Left renal cortex interstitium (tissue), 4 donors: ENCODE measurements at regions not wholly inside any gene's neighbourhood (a gene's known extent, or its start where the extent isn't known, plus 50 kb on each side); places are given as distances from the start of the nearest gene placed in this dataset.
A peak's percentile ranks its signal among the peaks of the same experiment; 100 is the strongest.

Source experiments
- DNase-seq, 4 donors: peaks; one replicate each; pipeline ENCODE4 v3.0.0-alpha.2; 2013; ENCODE audit warnings: low read depth in 4 of 4, low spot score in 2 of 4, missing footprints in 1 of 4

GRCh38 chr13:30359991-30360390, 52.6 kb upstream of the KATNAL1 start:
- DNase-seq = no peak

DNA sequence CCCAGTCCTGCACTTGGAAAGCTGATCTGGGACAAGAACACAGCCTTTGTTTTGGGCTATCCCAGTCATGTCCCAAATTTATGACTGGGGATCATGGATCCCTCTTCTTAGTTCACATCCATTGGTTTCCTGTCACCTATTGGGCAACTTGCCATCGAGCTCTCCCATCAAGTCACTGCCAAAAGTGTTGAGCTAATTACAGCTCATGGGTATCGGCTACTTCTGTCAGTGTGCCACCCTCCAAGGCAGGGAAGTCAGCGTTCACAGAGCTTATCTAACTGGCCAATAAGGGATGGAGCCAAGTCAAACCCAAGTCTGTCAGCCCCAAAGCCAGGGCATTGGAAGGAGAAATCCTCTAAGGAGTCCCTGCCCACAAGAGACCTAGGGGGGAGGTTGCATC, 53.2 kb upstream of the KATNAL1 start:
- no peak for DNase-seq

DNA sequence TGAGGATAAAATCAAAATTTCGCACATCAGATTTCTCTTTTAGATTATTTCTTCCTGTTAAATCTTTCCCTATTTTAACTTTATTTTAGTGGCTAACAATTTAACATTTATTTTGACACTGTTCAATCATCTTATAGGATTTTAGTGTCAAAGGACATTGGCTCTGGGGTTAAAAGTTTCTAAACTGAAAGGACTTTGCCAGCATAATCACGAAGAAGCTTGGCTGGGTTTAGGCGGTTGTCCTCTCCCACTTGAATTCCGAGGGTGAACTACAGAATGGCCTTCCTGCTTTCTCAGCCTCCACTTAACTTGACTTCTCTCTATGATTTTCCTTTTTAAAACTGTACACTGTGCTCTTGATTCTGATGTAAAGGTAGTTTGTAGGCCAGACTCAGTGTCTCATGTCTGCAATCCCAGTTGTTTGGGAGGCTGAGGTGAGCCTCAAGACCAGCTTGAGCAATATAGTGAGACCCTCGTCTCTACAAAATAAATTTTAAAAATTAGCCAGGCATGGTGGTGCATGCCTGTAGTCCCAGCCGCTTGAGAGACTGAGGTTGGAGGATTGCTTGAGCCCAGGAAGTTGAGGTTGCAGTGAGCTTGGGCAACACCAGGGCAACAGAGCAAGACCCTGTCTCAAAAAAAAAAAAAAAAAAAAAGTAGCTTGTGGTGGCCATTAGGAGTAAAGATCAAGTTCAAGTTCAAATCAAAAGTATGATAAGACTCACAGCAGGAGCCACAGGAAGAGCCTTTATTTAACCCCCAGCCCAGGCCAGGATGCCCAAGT, 54.8 kb upstream of the KATNAL1 start:
- DNase-seq = no peak

- no peak for DNase-seq
Measured at GRCh38 chr13:30362869-30363268, 55.5 kb upstream of the KATNAL1 start.

- no peak for DNase-seq
Measured at GRCh38 chr13:30363725-30364124, 56.4 kb upstream of the KATNAL1 start.

DNA sequence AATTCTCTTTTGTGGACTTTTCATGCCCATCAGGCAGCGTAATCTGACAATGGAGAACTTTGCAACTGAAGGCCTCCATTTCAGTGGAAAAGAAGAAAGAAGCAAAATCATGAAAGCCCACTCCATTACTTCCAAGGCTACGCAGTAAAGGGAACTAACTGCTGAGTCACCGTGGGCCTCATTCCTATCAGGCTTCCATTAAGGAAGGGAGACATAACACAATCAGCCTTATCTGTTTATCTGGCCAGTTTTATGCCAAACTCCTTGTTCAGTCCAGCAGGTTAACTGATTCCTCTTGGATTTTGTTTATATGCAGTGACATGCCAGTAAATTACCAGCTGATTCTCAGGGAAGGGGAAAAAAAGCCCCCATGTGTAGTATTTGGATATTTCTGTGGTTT, 56.8 kb upstream of the KATNAL1 start:
- DNase-seq = no peak

GRCh38 chr13:30364876-30365275, 57.4 kb upstream of the UBE2L5 start:
- peak in 1 of 4 donors; percentile 56 for DNase-seq

- no peak for DNase-seq
Measured at GRCh38 chr13:30366088-30366487, 56.2 kb upstream of the UBE2L5 start.

DNA sequence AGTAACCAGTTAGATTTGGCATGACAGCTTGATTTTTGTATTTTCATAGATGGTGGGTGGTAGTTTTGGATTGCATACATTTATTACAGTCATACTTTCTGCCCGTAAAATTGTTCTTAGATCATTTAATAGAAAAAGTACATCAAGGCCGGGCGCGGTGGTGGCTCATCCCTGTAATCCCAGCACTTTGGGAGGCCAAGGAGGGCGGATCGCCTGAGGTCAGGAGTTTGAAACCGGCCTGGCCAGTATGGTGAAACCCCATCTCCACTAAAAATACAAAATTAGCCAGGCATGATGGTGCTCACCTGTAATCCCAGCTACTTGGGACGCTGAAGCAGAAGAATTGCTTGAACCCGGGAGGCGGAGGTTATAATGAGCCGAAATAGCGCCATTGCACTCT, 55.0 kb upstream of the UBE2L5 start:
- DNase-seq = no peak

GRCh38 chr13:30370146-30370545, 52.1 kb upstream of the UBE2L5 start:
- DNase-seq = no peak

- no peak for DNase-seq
Measured at GRCh38 chr13:30370916-30371521, 51.3 kb upstream of the UBE2L5 start.

- DNase-seq = no peak
Measured at GRCh38 chr13:30371649-30372265, 50.5 kb upstream of the UBE2L5 start.
